T-helper 1 cell treated with Interleukin-12 subunit alpha and Interleukin-12 subunit beta and Interleukin-4 antibody, amounts not matched to agents 30 ng/mL and 1 ng/mL, for 36 hours (primary cell): ENCODE measurements at regions not wholly inside any gene's neighbourhood (a gene's known extent, or its start where the extent isn't known, plus 50 kb on each side); places are given as distances from the start of the nearest gene placed in this dataset.
"Not testable (repeated sequence)": the region's sequence is repeated elsewhere in the genome, so short reads cannot be mapped to it uniquely, and the experiment has no call there.

Experiments used
- intact Hi-C: fragments of 100-400 bp; cut with micrococcal nuclease; formaldehyde crosslinking; loops from one replicate; pipeline ENCODE4 v1.15.1; 2024

GRCh38 chr2:132220589-132220988 is 58.8 kb upstream of the ANKRD30BL start:
- intact Hi-C loops, result not testable (repeated sequence)

- intact Hi-C loops, result not testable (repeated sequence)
These were observed 60.1 kb upstream of the ANKRD30BL start for GRCh38 chr2:132221886-132222285.

- intact Hi-C loops, result no loop called here
These were observed 90.6 kb upstream of the ANKRD30BL start for GRCh38 chr2:132252191-132252893.

GRCh38 chr2:132252894-132253264 is 91.1 kb upstream of the ANKRD30BL start:
- intact Hi-C loops, result no loop called here

- intact Hi-C loops, result no loop called here
These were observed 91.9 kb upstream of the ANKRD30BL start for GRCh38 chr2:132253496-132254305.

GRCh38 chr2:132254306-132254919 is 92.7 kb upstream of the ANKRD30BL start:
- intact Hi-C loops, result not testable (repeated sequence)

GRCh38 chr2:132255714-132256113 is 94.0 kb upstream of the ANKRD30BL start:
- intact Hi-C loops, result no loop called here

- intact Hi-C loops, result no loop called here
These were observed 94.6 kb upstream of the ANKRD30BL start for GRCh38 chr2:132256251-132256902.

- intact Hi-C loops, result not testable (repeated sequence)
These were observed 95.2 kb upstream of the ANKRD30BL start for GRCh38 chr2:132256903-132257300.

- intact Hi-C loops, result not testable (repeated sequence)
These were observed 95.8 kb upstream of the ANKRD30BL start for GRCh38 chr2:132257301-132258171.

- intact Hi-C loops, result not testable (repeated sequence)
These were observed 97.5 kb upstream of the ANKRD30BL start for GRCh38 chr2:132259276-132259675.

- intact Hi-C loops, result loop anchor here (5.0 to 10.0 kb wide), 5 partner anchors 282 to 1942 kb away; partner anchors contain the start of gene MZT2A
These were observed 103.8 kb upstream of the ANKRD30BL start for GRCh38 chr2:132265595-132265994.

- intact Hi-C loops, result loop anchor here (5.0 to 10.0 kb wide), 5 partner anchors 280 to 1940 kb away; partner anchors contain the start of gene MZT2A
These were observed 105.3 kb upstream of the ANKRD30BL start for GRCh38 chr2:132267105-132267497.

- intact Hi-C loops, result loop anchor here (1.0 to 10.0 kb wide), 9 partner anchors 280 to 1940 kb away; partner anchors contain the start of gene MZT2A
These were observed 105.9 kb upstream of the ANKRD30BL start for GRCh38 chr2:132267498-132268283.

GRCh38 chr2:132268284-132268976 is 106.7 kb upstream of the ANKRD30BL start:
- intact Hi-C loops, result loop anchor here (1.0 to 10.0 kb wide), 9 partner anchors 279 to 1939 kb away; partner anchors contain the start of gene MZT2A

GRCh38 chr2:132268977-132269523 is 107.3 kb upstream of the ANKRD30BL start:
- intact Hi-C loops, result loop anchor here (1.0 to 10.0 kb wide), 9 partner anchors 278 to 1938 kb away; partner anchors contain the start of gene MZT2A

GRCh38 chr2:132270255-132270654 is 108.5 kb upstream of the ANKRD30BL start:
- intact Hi-C loops, result no loop called here

GRCh38 chr2:132270981-132271546 is 109.3 kb upstream of the ANKRD30BL start:
- intact Hi-C loops, result no loop called here
